Cerebellar nuclear complex (tissue), 1 donor: ENCODE measurements at regions not wholly inside any gene's neighbourhood (a gene's known extent, or its start where the extent isn't known, plus 50 kb on each side); places are given as distances from the start of the nearest gene placed in this dataset.

Experiments used
- DNase-seq, 2 experiments: peaks; one replicate each; lab custom pipeline; 2025; lab: John Stamatoyannopoulos, UW

- DNase-seq: no peak
Measured at GRCh38 chr2:147649286-147649685, 195.5 kb upstream of the ACVR2A start.

DNA sequence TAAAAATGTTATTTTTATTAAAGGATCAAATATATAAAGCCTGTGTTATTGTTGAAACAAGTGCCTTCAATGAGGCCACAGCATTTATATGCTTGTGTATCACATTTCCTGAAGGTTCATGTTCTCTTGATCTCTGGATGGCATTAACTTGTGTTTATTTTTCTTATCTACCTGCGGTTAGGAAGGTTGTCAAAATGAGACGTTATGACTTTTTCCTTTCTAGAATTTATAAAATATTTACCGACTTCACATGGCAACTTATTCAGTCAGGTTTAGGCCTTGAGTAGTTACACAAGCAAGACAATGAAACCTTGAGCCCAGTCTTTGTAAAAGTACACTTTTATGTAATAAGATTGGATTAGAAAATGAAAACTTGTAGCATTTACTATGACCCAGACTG lies 196.4 kb upstream of the ACVR2A start:
- no peak for DNase-seq

GRCh38 chr2:147647816-147648215 lies 197.0 kb upstream of the ACVR2A start:
- no peak for DNase-seq

DNA sequence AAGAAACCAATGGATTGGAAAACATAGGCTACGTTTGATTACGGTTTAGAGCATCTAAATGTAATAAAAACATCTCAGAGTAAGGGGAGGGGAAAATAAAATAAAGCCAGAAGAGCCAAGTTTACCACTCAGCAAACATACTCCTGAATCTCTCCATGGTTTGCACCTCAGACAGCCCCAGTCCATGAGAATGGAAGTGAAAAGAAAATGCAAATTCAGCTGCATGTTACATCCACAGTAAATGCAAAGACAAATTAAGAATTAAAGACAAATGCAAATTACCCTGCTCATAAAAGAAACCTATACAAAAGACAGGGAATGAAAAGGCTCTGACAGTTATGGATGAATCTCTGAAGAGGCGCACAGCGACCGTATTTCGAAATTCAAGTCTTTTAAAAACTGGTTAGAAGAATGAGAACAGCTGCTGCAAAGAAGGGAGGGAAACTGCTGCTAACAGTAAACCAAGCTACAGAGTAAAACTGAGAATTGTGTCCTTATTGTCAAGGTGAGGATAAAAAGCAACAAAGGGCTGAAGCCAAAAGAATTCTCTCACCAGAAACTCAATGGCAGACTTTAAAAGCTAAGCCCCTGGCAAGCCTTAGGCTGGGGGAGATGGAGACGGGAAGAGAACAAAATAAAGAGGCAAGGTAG lies 197.9 kb upstream of the ACVR2A start:
- no peak for DNase-seq

GRCh38 chr2:147644491-147644890 lies 200.3 kb upstream of the ACVR2A start:
- no peak for DNase-seq

GRCh38 chr2:147642765-147643164 lies 202.1 kb upstream of the ACVR2A start:
- no peak for DNase-seq

GRCh38 chr2:147641651-147642050 lies 203.2 kb upstream of the ACVR2A start:
- DNase-seq: no peak

GRCh38 chr2:147639891-147640290 lies 204.9 kb upstream of the ACVR2A start:
- no peak for DNase-seq

DNA sequence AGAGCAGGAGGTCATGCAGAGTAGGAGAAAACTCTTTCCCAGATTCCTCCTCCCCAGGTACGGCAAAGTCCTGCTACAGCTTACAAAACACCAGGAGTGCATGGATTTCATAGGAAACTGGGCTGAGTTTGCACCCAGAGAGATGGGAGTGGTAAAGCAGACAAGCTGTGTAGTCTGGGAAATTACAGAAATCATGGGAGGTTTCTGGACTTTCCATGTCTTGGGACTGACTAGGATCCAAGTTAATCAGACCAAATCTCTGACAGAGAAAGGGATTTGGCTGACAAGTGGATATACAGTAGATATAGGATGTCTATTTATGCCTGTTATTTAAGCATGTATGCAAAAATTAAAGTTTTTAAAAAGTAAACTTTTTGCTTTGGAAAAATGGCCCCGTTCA lies 205.4 kb upstream of the ACVR2A start:
- no peak for DNase-seq

- DNase-seq: no peak
Measured at GRCh38 chr2:147636886-147637285, 207.9 kb upstream of the ACVR2A start.

- DNase-seq: no peak
Measured at GRCh38 chr2:147636238-147636882, 208.5 kb upstream of the ACVR2A start.

GRCh38 chr2:147634826-147635225 lies 210.0 kb upstream of the ACVR2A start:
- no peak for DNase-seq

GRCh38 chr2:147632198-147632597 lies 212.6 kb upstream of the ACVR2A start:
- DNase-seq: no peak

GRCh38 chr2:147631294-147631693 lies 213.5 kb upstream of the ACVR2A start:
- no peak for DNase-seq

DNA sequence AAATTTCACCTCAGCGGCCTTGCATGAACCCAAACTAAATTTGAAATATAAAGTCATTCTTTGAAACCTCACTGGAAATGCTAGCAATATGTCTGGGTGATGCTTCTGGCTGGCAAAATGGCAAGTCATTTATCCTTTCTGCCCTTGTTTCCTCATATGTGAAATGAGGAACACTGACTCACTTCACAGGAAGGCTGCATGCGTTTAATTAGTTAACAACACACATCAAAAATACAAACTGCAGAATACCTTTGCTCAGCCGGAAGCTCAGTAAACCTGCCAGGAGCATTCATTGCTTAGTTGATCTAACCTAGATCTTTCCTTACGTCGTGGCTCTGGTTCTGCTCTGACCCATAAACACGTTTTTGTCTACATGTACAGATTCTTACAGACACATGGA lies 214.2 kb upstream of the ACVR2A start:
- no peak for DNase-seq

DNA sequence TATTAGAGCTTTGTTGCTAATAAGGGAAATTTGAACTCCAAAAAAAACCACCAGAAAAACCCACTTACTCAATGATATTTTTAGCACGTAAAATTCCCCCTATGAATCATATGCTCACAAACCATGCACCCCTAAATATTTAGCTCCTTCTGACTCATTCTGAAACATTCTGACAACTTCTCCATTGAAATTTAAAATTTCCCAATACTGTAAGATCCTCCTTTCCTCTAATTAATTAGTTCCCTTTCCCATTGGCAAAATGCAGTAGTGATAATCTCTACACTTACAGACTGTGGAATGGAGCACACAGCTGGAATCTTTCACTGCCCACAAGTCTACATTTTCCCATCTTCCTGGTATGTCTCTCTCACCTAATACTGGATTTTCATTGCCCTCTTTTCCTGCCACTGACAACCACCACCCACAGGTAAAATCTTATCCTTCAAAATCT lies 215.8 kb upstream of the ACVR2A start:
- no peak for DNase-seq

- no peak for DNase-seq
Measured at GRCh38 chr2:147623328-147623727, 221.5 kb upstream of the ACVR2A start.

GRCh38 chr2:147621656-147622197 lies 223.1 kb upstream of the ACVR2A start:
- DNase-seq: no peak

DNA sequence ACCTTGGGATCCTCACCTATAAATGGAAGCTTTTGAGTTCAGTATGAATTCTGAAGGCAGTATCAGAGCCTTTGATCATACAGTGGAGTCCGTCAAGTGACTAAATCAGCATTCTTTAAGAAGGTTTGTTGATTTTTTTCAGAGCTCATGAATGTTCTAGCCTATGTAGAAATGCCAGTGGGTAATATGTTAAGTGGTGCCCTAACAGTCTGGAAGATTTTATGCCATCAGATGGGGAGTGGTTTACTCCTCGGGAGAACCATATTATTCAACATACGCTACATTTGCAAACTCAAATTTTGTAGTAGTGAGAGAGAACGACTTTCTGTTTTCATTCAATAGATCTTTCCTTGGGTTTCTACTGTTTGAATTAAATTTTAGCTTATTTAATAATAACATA lies 225.0 kb upstream of the ACVR2A start:
- DNase-seq: no peak

DNA sequence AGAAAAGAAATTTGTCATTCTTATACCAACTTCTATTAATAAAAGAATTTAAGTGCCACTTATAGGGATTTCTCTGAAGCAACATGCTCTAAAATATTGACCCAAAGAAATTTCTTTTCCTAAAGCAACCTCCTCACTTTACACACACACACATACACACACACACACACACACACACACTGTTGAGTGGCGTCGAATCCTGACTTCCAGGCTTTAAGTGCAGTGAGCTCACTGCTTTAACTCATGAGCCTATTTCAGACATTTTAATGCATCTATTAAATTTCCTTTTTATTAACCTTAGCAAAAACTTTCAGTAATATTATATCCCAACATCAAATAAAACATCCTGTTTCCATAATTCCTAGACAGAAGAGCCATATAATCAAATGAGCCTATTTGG lies 229.1 kb upstream of the ACVR2A start:
- DNase-seq: no peak

DNA sequence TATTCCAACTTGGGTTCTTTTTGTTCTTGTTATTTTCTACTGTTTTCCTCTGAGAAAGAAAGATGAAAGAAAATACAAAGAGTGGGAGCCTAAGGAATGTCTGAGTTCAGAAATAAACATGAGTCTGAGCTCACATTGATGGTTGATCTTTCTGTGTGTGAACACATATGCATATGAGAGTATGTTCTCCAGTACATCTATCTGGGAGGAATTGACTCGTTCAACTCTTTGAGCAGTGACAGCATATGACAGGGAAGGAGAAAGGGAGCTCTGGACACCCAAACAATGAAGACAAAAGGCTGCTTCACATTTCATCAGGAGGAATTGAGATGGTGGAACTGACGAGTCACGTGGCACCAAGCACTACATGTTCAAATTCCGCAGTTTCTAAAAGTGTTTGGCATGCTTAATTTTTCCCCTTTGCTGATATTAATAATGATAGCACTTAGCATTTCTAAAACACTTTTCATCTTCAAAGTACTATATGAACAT lies 229.8 kb upstream of the ACVR2A start:
- no peak for DNase-seq

GRCh38 chr2:147614471-147614870 lies 230.4 kb upstream of the ACVR2A start:
- no peak for DNase-seq

- DNase-seq: no peak
Measured at GRCh38 chr2:147610496-147611040, 234.3 kb upstream of the ACVR2A start.
